ENCODE measurements at regions not wholly inside any gene's neighbourhood (a gene's known extent, or its start where the extent isn't known, plus 50 kb on each side); places are given as distances from the start of the nearest gene placed in this dataset.

DNA sequence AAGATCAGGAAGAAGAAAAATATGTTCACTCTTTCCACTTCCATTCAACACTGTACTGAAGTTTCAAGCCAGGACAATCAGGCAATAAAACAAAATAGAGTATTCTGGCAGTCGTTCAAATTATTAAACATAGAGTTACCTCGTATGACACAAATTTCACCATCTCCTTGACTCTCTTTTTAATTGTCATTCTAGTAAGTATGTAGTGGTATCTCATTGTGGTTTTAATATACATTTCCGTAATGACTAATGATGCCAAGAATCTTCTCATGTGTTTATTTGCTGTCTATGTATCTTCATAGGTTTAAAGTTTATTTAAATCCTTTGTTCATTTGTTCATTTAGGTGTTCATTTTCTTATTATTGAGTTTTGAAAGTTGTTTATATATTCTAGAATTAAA lies 352.2 kb downstream of the IDS start:
- DNase-seq = no peak
- ATAC-seq = no peak

DNA sequence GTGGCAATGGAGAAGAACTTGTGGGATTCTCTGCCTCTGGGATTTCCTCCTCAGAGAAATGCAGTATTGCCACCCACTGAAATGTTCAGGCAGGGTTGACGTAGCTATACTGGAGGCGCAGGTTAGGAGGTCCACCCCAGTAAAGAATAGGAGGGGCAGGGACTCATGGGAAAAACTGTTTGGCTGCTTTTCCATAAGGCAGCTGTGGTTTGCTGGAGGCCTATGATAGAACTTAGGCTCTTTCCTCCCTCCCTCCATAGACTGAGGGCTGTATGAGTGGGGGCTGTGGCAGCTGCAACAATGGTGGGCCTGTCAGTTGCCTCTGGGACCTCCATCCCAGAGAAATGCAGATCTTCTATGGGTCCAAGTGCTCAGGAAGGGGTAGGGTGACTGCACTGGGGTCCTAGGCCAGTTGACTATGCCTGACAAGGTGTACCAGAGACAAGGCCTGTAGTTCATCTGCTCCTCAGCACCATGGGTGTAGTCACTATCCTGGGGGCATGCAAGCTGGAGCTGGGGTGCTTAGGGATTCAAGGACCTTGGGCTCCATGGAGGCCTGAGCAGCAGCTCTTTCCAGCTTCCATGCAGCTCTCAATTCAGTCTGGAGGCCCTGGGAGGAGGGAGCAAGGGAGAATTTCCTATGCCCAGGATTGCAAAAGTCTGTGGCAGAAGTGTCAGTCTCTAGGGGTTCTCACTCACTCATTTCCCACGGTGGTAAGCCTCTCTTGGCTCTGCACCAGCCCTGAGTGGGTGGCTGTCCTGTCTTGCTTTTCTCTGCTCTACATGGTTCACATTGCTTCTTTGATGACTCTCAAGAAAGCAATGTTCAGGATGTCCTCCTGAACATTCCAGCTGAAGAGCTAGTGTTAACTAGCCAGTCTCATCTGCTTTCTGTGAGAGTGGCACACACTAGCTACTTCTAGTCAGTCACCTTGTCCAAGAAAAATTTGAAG lies 353.0 kb downstream of the IDS start:
- no peak for DNase-seq
- no peak for ATAC-seq

DNA sequence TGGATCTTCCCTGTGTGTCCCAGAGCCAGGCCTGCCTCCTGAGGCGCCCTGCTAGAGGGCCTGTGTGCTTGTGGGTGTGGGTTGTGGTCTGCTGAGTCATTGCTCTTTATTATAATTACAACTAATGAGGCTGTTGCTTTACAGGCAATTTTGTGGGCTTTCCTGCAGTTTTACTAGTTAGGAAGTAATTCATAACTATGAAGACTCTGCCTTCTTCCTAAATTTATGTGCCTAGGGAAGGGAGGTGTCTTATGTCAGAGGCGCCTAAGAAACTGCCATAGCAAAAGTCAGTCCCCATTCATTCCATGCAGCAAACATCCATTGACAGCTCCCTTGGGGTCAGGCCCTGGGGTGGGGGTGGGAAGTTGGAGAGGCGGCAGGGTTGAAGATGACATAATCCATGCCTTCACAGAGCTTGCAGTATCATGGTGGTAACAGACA lies 359.2 kb downstream of the IDS start:
- DNase-seq (no peak), ATAC-seq (peak; percentile 68)

DNA sequence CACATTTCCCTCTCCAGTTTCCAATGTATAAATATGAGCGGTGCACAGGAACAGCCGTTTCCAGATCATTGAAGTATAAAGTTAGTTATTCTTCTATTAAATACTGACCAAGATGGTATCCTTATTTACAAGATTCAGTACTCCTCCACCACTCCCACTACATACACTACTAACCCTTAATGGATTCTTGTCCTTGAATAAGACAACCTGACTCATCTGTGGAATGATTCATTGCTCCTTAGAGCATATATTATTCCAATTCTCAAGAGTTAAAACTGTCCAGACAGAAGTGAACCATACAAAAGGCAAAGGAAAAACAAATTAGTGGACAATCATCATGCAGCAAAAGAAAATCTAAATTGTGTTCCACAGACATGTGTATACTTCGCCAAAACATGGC lies 373.3 kb downstream of the IDS start:
- ATAC-seq = no peak

DNA sequence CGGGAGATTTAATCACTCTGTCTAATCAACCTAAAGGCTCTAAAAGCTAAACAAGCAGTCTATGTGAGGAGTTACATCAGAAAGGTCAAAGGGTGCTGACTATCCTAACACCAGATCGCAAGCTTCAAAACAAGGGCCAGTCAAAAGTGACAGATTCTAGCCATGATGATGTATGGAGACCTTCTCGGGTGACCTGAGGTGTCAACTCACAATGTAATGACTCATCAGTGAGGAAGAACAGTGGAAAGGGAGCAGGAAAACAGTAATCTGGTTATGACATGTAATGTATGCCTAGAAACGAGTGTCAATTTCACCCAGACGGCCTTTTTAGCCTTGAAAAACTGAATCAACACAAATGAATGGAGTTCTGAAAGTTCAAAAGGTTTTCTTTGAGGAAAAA lies 375.3 kb downstream of the IDS start:
- DNase-seq (no peak), ATAC-seq (no peak)

More for the DNA sequence above, 373.3 kb downstream of the IDS start:
- DNase-seq = no peak

DNA sequence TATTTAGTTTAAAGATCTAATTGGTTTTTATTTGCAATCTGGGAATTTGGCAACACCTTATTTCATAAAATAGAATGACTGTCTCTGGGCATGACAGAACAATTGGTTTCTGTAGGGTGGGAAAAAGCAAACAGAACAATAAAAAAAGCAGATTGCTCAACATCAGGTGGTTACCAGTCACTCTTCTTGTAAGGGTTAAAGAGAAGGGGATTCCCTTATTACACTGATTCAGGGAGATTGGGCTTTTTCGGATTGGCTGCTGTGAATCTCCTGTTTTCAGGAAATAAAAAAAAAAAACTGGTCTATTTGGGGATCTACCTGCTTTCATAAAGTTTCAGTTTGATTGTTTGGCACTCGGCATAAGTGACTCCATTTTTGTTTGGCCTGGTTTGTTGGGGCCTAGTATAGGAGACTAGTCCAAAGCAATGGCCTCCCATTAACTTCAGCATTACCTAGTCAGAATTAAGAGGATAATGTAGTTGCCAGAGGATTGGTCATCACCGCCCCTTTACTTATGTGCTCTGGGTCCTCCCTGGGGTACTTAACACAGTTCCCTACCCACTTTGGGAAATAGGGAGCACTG lies 380.5 kb downstream of the IDS start:
- no peak for ATAC-seq

DNA sequence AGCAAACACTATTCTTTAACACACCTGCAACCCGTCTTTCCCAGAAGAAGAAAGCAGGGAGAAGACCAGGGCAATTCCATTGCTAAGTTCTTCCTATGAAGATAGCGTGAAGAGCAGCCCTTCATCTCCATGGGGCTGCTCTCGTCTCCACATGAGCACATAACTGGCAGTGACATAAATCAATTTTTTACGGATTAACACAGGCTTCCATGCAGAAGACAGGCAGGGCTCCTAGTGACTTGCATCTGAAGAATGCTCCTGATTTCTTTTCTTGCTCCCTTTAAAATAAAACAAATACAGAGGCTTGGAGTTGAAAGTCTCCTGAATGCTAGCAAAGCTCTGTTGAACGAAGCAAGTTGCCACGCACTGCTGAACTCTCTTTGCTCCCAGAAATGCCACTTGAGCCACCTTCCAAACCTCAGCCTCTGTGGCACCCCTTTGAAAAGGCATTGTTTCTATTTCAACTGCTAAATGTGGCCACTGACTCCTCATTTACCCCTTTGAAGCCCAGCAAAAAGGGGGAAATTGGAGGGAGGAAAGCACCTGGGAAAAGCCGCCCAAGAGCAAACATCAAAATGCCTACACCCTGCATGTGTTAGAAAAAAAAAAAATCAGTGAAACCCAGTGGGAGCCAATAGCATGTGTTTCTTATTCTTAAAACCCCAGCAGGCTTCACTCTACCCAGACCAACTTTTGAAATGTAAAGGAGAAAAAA lies 383.7 kb downstream of the IDS start:
- DNase-seq (no peak), ATAC-seq (no peak)

More for the DNA sequence above, 380.5 kb downstream of the IDS start:
- no peak for DNase-seq

DNA sequence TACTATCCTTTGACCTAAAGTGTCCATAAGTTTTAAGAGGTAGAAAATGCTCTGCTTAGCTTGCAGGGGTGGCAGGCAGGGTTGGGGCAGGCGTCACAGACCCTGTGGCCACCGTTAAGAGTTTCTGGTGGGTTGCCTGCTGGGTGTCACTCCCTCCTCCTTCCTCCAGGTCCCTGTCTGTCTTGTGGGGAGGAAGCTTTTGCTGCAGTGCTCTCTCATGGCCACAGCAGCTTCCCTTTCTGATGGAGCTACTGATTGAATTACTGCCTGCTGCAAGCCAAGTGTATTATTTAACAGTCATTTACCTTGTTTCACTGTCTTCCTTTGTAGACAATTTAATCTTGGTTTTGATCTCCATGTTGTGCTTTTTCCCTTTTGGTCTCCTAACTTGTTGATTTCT lies 384.6 kb downstream of the IDS start:
- ATAC-seq (no peak), DNase-seq (no peak)

DNA sequence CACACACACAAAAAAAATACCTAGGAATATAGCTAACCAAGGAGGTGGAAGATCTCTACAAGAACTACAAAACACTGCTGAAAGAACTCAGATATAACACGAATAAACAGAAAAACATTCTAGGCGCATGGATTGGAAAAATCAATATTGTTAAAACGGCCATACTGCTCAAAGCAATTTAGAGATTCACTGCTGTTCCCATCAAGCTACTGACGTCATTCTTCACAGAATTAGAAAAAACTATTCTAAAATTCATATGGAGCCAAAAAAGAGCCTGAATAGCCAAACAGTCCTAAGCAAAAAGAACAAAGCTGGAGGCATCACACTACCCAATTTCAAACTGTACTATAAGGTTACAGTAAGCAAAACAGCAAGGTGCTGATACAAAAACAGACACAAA lies 390.2 kb downstream of the IDS start:
- no peak for ATAC-seq

DNA sequence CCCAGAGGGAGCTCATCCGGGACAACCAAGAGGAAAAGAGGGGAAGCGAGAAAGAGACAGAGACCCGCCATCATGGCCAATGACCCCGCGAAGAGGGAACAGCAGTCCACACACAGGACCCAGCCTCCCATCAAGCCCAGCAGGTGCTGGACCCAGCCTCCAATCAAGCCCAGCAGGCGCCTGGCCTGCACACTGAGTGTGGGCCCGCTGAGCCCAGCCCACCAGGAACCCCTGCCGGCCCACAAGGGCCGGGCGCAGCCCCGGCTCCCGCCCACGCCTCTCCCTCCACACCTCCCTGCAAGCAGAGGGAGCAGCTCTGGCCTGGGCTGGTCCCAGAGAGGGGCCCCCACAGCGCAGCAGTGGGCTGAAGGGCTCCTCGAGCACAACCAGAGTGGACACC lies 391.1 kb downstream of the IDS start:
- DNase-seq (no peak), ATAC-seq (no peak)

More for the DNA sequence above, 390.2 kb downstream of the IDS start:
- DNase-seq = no peak

DNA sequence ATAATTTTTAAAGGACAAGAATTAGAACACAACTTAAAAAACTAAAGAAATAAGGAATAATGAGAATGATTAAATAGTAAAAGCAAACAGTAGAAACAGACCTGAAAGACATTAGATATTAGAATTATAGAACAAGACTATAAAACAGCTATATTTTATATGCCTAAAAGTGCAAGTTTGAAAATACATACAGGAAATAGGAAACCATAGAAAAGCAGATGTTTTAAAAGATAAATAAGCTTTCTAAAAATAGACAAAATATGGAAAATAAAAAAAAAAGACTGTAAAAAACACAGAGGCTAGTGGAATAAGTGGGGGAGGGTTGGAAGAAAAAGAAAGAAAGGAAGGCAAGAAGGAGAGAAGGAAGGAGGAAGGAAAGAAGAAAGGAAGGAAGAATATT lies 407.3 kb downstream of the IDS start:
- DNase-seq = no peak
- ATAC-seq = no peak

DNA sequence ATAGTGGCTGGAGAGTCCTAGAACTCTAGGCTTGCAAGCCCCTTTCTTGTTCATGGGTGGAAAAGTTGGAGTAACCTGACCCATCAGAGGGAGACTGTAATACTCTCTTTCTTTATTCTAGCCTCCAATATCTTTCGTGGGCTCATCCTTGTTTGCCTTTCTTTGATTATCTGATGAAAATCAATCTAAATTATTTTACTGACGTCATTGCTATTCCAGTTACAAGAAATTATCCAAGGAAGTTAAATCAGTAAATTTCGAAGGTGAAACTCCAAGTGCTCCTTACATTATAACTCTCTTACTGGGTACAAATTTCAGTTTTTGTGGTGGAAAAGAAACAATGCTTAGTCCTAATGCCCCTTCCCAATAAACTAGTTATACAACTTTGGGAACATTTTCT lies 412.9 kb downstream of the IDS start:
- no peak for DNase-seq

DNA sequence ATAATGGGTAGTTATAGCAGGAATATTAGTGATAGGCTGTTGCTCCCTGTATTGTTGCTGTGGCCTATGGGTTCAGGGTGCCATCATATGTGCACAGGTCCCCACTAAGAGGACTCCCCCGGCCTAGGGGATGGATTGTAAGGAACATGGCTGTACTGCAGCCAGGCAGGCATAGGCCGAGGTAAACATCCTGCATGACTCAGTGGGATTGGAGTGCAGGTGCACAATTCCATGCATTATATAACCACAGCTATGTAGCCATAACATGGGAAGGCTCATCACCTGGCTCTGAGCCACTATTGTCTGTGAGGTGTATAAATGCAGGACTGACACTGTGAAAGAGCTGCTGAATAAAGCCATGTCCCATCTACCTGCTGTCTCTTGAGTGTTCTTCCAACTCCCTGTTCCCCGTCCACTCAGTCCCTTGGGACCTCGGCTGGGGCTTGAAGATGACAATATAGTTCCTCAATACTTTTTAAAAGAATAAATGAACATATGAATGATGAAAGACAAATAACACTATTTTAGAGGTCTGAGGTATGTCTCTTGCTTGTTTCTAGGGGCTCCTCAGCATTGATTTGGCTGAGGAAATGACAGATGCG lies 425.2 kb downstream of the IDS start:
- DNase-seq = no peak
- no peak for ATAC-seq

More for the DNA sequence above, 412.9 kb downstream of the IDS start:
- no peak for ATAC-seq

DNA sequence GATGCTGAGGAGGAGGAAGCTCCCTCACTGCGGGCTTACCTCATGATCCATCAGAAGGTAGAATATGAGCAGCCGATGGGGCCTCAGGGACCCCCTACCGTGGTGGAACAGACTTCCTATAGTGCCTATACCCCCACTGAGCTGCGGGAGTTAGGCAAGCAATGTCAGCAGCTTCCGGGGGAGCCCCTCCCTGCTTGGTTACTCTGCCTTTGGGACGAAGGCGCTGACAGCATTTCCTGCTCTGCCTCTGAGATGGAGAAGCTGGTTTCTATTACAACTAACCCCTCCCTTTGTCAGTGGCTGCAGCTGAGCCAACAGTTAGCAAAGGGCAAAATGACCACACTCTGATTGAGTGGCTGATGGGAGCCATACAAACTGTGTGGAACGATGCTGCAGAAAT lies 430.7 kb downstream of the IDS start:
- ATAC-seq = peak; percentile 49
- DNase-seq = no peak

DNA sequence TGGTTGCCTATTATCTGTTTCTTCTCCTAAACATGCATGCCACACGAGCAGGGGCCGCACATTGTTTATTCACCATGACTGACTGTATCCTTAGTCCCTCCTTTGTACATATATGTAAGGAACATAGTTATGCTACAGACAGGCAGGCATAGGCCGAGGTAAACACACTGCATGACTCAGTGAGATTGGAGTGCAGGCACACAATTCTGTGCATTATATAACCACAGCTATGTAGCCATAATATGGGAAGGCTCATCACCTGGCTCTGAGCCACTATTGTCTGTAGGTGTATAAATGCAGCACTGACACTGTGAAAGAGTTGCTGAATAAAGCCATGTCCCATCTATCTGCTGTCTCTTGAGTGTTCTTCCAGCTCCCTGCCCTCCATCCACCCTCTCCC lies 431.6 kb downstream of the IDS start:
- DNase-seq (no peak), ATAC-seq (no peak)

DNA sequence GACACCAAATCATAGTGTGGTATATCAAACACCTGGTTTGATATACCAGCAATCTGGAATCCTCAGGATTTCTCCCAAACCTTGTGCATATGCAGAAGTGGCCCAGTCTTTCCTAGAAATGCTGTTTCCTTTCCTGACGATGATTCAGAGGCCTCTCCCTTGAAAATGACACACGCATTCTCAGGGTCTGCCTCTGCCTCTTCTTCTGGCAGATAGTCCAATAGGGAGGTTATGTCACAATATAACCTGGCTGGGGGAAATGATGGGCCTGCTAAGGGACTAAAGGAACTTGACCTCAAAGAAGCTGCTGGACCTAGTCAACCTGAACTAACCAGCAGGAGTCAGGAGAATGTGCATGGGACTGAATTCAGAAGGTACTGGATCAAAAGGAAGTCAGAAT lies 435.2 kb downstream of the IDS start:
- ATAC-seq (no peak), DNase-seq (no peak)

DNA sequence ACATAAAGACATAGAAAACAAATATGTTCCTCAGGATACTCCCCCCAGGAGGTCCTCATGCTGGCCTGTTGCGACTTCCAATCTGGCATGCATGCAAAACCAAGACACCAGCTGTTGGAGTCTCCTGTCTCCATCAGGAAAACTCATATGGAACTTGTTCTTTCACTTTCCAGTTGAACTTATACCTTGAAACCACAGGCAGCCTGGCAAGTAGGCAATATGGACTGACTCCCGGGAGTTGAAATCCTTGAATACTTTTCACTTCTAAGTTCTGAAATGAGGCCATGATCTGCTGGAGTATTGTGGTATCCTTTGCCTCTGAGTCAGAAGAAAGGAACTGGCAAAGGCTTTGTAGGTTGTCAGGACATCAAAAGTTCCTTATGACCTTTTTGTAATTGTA lies 444.2 kb downstream of the IDS start:
- no peak for DNase-seq
- ATAC-seq = no peak
